IPS-18a (cell line): ENCODE measurements at regions not wholly inside any gene's neighbourhood (a gene's known extent, or its start where the extent isn't known, plus 50 kb on each side); places are given as distances from the start of the nearest gene placed in this dataset.
"Not testable (repeated sequence)": the region's sequence is repeated elsewhere in the genome, so short reads cannot be mapped to it uniquely, and the experiment has no call there.

Experiments used
- H3K27ac ChIP-seq: one replicate; pipeline ENCODE4 v1.5.1; 2013; ENCODE audit warnings: low read length
- H3K27me3 ChIP-seq: one replicate; pipeline ENCODE4 v1.6.1; 2013; ENCODE audit warnings: mild to moderate bottlenecking, low read length; ENCODE audit not compliant: control insufficient read depth, insufficient read depth
- H3K36me3 ChIP-seq: one replicate; pipeline ENCODE4 v1.6.1; 2013; ENCODE audit warnings: low read depth, low read length; ENCODE audit not compliant: control insufficient read depth
- H3K4me1 ChIP-seq: one replicate; pipeline ENCODE4 v1.6.1; 2013; ENCODE audit warnings: low read depth, low read length; ENCODE audit not compliant: control insufficient read depth
- H3K4me3 ChIP-seq: one replicate; pipeline ENCODE4 v1.5.1; 2013; ENCODE audit warnings: low read length
- H3K9ac ChIP-seq: one replicate; pipeline ENCODE4 v1.6.1; 2013; ENCODE audit warnings: mild to moderate bottlenecking, low read length, moderate library complexity
- H3K9me3 ChIP-seq: one replicate; pipeline ENCODE4 v1.6.1; 2013; ENCODE audit warnings: low read depth, low read length; ENCODE audit not compliant: control insufficient read depth

DNA sequence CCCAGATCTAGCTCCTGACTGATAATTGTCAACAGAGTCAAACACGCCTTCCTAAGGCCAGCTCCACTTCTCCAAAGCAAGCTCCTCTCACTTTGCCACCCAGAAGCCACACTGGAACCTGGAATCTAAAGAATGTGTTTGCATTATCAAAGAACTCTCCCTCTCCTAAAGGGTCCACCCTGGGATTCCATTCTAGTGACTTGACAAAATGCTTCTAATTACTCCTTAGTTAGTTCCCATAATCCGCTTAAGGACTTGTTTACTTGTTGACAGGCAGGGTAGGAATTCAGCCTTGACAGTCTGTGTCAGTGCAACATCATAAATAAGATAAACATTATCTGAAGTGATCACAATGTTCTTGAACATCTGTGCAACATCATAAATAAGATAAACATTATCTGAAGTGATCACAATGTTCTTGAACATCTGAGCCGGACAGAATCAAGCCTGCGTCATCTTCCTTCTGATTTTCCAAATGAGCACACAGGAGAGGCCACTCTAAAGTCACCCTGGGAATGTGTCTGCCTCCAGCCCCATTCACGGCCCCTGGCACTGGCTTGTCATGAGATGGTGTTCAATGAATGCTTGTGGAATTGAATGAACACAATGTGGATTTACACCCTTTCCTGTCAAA lies 512.1 kb downstream of the IRS2 start:
- H3K27ac ChIP-seq, result peak overlapping the region; percentile 4
- H3K4me3 ChIP-seq, result peak overlapping the region; percentile 19
- H3K36me3 ChIP-seq, result peaks cover 7% of the 10 kb centered on the region
- no peak overlapping the region for H3K9ac ChIP-seq
- H3K9me3 ChIP-seq, result no peaks in the 10 kb centered on the region
- no peaks in the 10 kb centered on the region for H3K27me3 ChIP-seq
- H3K4me1 ChIP-seq, result peaks cover 31% of the 10 kb centered on the region

DNA sequence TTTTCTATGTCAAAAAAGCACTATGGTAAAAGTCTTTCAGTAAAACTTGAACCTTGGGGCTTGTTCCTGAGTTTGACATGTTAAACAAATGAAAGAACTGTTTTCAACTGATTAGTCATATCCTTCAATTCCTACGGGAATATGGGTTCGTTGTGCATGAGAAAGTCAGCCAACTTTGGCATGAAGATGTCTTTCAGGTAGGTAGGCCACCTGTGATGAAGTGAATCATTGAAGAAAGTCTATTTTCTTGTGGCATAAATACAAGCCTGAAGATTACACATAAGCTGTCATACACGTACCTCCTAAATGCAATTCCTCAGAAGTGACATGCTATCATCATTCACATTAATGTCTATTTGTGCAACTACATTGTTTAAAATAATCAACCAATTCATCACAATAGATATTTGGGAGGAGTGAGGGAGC lies 513.0 kb downstream of the IRS2 start:
- H3K4me1 ChIP-seq, result peaks cover 31% of the 10 kb centered on the region
- no peaks in the 10 kb centered on the region for H3K9me3 ChIP-seq
- no peaks in the 10 kb centered on the region for H3K27me3 ChIP-seq
- no peak overlapping the region for H3K4me3 ChIP-seq
- H3K27ac ChIP-seq, result no peak overlapping the region
- H3K9ac ChIP-seq, result no peak overlapping the region
- peaks cover 7% of the 10 kb centered on the region for H3K36me3 ChIP-seq

DNA sequence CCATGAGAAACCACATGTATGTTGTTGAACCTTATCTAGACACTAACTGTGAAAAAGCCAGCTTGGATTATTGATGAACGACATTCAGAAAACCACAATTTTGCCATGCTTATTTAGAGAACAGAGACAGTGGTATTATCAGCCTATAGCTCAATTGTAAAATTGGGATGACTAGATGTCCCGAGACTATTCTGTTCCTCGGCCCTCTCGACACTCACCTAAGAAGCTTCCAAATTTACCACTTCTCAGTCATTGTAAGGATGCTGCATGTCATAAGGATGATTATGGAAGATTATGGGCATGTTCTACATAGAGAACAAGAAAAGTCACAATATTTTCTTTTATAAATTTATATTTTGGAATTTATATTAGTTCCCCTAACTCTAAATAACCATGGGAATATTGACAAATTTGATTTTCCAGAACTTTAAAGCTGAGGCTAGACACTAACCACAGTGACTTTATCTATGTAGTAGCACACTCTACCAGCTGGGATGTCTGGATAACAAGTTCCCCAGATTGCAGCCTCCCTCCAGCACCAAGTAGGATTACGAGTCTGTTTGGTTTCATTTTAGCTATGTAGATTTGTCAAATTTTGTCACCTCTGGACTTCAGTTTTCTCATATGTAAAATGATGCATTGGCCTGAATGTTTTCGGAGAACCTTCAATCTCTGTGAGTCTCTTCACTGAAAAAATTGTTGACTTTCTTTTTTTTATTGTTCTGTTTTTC lies 513.6 kb downstream of the IRS2 start:
- H3K27me3 ChIP-seq, result no peaks in the 10 kb centered on the region
- no peak overlapping the region for H3K4me3 ChIP-seq
- peaks cover 31% of the 10 kb centered on the region for H3K4me1 ChIP-seq
- H3K9ac ChIP-seq, result no peak overlapping the region
- no peaks in the 10 kb centered on the region for H3K9me3 ChIP-seq
- H3K27ac ChIP-seq, result no peak overlapping the region
- H3K36me3 ChIP-seq, result peaks cover 7% of the 10 kb centered on the region

DNA sequence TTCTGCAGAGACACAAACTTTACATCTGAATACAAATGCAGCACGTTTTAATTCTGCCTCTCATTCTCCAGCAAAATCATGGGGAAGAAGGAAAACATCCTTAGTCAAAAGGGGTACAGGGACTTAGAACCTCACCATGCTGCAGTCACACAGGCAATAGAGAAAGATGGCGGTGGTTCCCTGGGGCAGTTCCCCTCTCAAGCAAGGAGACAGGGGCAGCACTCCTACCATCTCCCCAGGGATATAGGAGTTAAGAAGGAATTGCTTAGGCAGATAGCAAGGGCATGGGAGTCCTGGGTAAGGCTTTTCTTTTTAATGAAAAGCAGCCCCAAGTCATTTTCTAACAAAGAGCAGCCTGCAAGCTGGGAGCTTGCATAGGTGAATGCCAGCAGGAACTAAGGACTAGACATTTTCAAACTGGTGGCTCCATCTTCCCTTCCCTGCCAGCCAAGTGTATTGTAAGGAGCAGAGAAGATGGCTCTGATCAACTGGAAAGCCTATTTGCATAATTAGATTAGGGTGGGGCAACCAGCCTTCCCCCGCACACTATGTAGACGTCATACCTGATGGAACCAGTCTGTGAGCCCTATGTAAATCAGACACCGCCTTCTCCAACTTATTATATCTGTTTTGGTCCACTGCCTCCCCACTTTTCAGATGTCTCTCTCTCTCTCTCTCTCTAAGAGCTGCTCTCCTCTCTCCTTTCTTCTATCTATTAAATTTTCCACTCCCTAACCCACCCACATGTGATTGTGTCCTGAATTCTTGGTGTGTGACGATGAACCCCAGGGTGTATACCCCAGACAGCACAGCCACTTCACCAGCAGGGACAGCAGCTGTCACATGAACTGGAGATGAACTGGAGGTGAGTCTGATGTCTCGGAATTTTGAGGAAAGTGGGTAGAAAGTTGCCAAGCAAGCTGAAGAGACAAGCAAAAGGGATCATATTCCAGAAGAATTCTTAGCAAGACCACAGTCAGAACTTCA lies 514.5 kb downstream of the IRS2 start:
- Histone ChIP-seq H3K4me3 (peak overlapping the region; percentile 26), H3K36me3 (peaks cover 7% of the 10 kb centered on the region), H3K27me3 (no peaks in the 10 kb centered on the region), H3K9ac (no peak overlapping the region), H3K4me1 (peaks cover 31% of the 10 kb centered on the region), H3K9me3 (no peaks in the 10 kb centered on the region), H3K27ac (no peak overlapping the region)

GRCh38 chr13:109271061-109271460 lies 515.3 kb downstream of the IRS2 start:
- no peaks in the 10 kb centered on the region for H3K27me3 ChIP-seq
- no peak overlapping the region for H3K27ac ChIP-seq
- peak overlapping the region; percentile 26 for H3K4me3 ChIP-seq
- no peaks in the 10 kb centered on the region for H3K9me3 ChIP-seq
- H3K9ac ChIP-seq, result no peak overlapping the region
- peaks cover 7% of the 10 kb centered on the region for H3K36me3 ChIP-seq
- H3K4me1 ChIP-seq, result peaks cover 31% of the 10 kb centered on the region

- not testable (repeated sequence) for H3K27ac ChIP-seq, H3K9me3 ChIP-seq, H3K36me3 ChIP-seq, H3K4me3 ChIP-seq, H3K27me3 ChIP-seq, H3K9ac ChIP-seq
- peaks cover 28% of the 10 kb centered on the region for H3K4me1 ChIP-seq
Observed at GRCh38 chr13:109269381-109269780, 517.0 kb downstream of the IRS2 start.

DNA sequence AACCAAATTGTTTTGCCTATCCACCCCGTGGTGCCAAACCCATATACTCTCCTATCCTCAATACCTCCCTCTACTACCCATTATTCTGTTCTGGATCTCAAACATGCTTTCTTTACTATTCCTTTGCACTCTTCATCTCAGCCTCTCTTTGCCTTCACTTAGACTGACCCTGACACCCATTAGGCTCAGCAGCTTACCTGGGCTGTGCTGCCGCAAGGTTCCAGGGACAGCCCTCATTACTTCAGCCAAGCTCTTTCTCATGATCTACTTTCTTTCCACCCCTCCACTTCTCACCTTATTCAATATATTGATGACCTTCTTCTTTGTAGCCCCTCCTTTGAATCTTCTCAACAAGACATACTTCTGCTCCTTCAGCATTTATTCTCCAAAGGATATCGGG lies 517.9 kb downstream of the IRS2 start:
- H3K4me3 ChIP-seq, result peak overlapping the region; percentile 33
- not testable (repeated sequence) for H3K27ac ChIP-seq, H3K9me3 ChIP-seq, H3K36me3 ChIP-seq, H3K27me3 ChIP-seq, H3K9ac ChIP-seq
- peaks cover 27% of the 10 kb centered on the region for H3K4me1 ChIP-seq

DNA sequence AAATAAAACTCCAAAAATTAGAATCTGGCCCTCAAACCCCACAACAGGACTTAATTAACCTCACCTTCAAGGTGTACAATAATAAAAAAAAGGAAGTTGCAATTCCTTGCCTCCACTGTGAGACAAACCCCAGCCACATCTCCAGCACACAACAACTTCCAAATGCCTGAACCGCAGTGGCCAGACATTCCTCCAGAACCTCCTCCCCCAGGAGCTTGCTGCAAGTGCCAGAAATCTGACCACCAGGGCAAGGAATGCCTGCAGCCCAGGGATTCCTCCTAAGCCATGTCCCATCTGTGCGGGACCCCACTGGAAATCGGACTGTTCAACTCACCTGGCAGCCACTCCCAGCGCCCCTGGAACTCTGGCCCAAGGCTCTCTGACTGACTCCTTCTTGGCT lies 519.0 kb downstream of the IRS2 start:
- not testable (repeated sequence) for H3K9ac ChIP-seq, H3K9me3 ChIP-seq, H3K27ac ChIP-seq, H3K36me3 ChIP-seq, H3K27me3 ChIP-seq
- peaks cover 19% of the 10 kb centered on the region for H3K4me1 ChIP-seq
- peak overlapping the region; percentile 11 for H3K4me3 ChIP-seq

GRCh38 chr13:109265438-109265742 lies 521.0 kb downstream of the IRS2 start:
- Histone ChIP-seq H3K9ac (peak overlapping the region; percentile 68), H3K4me1 (peaks cover 10% of the 10 kb centered on the region), H3K4me3 (peak overlapping the region; percentile 59)
- not testable (repeated sequence) for H3K36me3 ChIP-seq, H3K9me3 ChIP-seq, H3K27me3 ChIP-seq, H3K27ac ChIP-seq

DNA sequence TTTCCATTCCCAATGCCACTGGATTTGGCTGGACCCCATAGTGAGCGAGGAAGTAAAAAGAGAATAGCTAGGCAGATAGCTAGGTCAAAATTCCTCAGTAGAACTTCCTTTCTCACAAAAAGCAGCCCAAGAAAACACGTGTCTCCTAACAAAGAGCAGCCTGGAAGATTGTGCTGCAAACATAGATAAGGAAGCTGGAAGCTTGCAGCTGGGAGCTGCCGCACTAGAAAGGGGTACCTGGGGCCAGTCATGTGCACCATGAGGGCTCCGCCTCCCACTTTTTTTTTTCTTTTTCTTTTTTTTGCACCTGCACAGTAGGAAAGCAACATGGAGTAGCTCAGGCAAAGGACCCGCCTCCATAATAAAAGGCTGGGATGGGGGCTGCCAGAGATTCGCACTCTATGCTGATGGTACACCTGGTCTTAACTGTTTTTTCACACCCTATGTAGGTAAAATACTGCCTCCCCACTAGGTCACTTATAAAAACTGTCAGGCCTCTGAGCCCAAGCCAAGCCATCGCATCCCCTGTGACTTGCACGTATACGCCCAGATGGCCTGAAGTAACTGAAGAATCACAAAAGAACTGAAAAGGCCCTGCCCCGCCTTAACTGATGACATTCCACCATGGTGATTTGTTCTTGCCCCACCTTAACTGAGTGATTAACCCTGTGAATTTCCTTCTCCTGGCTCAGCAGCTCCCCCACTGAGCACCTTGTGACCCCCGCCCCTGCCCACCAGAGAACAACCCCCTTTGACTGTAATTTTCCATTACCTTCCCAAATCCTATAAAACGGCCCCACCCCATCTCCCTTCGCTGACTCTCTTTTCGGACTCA lies 521.6 kb downstream of the IRS2 start:
- Histone ChIP-seq H3K27ac (peak overlapping the region; percentile 69), H3K9ac (peak overlapping the region; percentile 68), H3K4me3 (peak overlapping the region; percentile 59), H3K4me1 (peaks cover 10% of the 10 kb centered on the region)
- not testable (repeated sequence) for H3K36me3 ChIP-seq, H3K27me3 ChIP-seq, H3K9me3 ChIP-seq

GRCh38 chr13:109257761-109258157 lies 528.6 kb downstream of the IRS2 start:
- not testable (repeated sequence) for H3K27me3 ChIP-seq, H3K9ac ChIP-seq, H3K27ac ChIP-seq, H3K4me3 ChIP-seq, H3K4me1 ChIP-seq, H3K36me3 ChIP-seq, H3K9me3 ChIP-seq
